ENCODE measurements at regions not wholly inside any gene's neighbourhood (a gene's known extent, or its start where the extent isn't known, plus 50 kb on each side); places are given as distances from the start of the nearest gene placed in this dataset.

DNA sequence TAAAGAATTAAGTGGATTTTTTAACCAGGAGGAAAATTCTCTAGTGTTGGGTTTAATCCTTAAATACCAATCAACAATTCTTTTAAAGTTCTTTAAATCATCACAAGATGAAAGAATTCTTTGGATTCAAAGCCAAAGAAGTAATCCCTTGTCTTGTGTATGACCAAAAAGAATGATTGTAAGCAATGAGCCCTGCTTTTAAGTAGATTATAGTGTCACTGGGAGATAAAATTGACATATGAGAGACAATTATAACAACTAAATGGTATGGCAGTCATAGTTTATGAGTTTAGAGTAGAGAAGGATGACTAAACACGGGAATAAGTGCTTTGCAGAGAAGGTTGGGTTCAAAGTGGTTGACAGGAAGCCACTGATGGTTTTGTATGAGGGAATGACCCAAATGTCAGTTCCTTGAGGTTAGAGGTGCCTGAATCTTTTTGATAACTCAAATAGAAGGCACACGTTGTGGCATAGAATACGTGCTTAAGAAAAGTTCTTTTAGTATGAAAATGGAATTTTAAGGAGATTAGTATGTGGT is 199.6 kb upstream of the TCF4 start:
- H3K9me3 ChIP-seq (ENCODE audit: control insufficient read depth, insufficient read depth, low read depth, low read length) = no peaks in the 10 kb centered on the region
- H3K36me3 ChIP-seq (ENCODE audit: control insufficient read depth in 2 of 2, insufficient read depth in 1 of 2, low read length in 2 of 2) = peaks cover 0 to 12% of the 10 kb centered on the region in 2 experiments; a peak in 1 of 3 replicates
- ChIA-PET CTCF (interaction anchor here (0.7 kb wide), 1 partner anchor 511 kb away, joined by 3 read pairs; no protein-coding TSS in a partner anchor), POLR2A (no interaction called here)
- no peak overlapping the region for H3K27ac ChIP-seq (ENCODE audit: extremely low read depth, low read depth, low read length)
- H3K4me3 ChIP-seq (ENCODE audit: low read depth, low read length) = no peak overlapping the region
- no peaks in the 10 kb centered on the region for H3K4me1 ChIP-seq (ENCODE audit: control insufficient read depth, insufficient read depth, low read length)
- TF ChIP-seq EGR2 (tag by site-specific recombination; IDR thresholded peaks at IDR 0.05; ENCODE audit: low read depth) = no peak
- TF ChIP-seq ZNF785 (tag by site-specific recombination; IDR thresholded peaks at IDR 0.05) = no peak
- no peak for TF ChIP-seq SCRT1 (tag by site-specific recombination; IDR thresholded peaks at IDR 0.05; ENCODE audit: borderline replicate concordance)
- TF ChIP-seq ZNF548 (tag by site-specific recombination; IDR thresholded peaks at IDR 0.05) = no peak
- no peak for TF ChIP-seq SALL2 (tag by site-specific recombination; IDR thresholded peaks at IDR 0.05; ENCODE audit: borderline replicate concordance)
- TF ChIP-seq SCRT2 (tag by site-specific recombination; IDR thresholded peaks at IDR 0.05) = no peak
- TF ChIP-seq, protein P1, sequence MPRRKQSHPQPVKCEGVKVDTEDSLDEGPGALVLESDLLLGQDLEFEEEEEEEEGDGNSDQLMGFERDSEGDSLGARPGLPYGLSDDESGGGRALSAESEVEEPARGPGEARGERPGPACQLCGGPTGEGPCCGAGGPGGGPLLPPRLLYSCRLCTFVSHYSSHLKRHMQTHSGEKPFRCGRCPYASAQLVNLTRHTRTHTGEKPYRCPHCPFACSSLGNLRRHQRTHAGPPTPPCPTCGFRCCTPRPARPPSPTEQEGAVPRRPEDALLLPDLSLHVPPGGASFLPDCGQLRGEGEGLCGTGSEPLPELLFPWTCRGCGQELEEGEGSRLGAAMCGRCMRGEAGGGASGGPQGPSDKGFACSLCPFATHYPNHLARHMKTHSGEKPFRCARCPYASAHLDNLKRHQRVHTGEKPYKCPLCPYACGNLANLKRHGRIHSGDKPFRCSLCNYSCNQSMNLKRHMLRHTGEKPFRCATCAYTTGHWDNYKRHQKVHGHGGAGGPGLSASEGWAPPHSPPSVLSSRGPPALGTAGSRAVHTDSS (tag by site-specific recombination; IDR thresholded peaks at IDR 0.05) = no peak
- TF ChIP-seq ZNF707 (tag by site-specific recombination; IDR thresholded peaks at IDR 0.05) = no peak
- TF ChIP-seq, protein P2, sequence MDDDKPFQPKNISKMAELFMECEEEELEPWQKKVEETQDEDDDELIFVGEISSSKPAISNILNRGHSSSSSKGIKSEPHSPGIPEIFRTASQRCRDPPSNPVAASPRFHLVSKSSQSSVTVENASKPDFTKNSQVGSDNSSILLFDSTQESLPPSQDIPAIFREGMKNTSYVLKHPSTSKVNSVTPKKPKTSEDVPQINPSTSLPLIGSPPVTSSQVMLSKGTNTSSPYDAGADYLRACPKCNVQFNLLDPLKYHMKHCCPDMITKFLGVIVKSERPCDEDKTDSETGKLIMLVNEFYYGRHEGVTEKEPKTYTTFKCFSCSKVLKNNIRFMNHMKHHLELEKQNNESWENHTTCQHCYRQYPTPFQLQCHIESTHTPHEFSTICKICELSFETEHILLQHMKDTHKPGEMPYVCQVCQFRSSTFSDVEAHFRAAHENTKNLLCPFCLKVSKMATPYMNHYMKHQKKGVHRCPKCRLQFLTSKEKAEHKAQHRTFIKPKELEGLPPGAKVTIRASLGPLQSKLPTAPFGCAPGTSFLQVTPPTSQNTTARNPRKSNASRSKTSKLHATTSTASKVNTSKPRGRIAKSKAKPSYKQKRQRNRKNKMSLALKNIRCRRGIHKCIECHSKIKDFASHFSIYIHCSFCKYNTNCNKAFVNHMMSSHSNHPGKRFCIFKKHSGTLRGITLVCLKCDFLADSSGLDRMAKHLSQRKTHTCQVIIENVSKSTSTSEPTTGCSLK (tag by site-specific recombination; IDR thresholded peaks at IDR 0.05) = no peak
- no peak for TF ChIP-seq ZNF416 (tag by site-specific recombination; IDR thresholded peaks at IDR 0.05)
- TF ChIP-seq, protein P3, sequence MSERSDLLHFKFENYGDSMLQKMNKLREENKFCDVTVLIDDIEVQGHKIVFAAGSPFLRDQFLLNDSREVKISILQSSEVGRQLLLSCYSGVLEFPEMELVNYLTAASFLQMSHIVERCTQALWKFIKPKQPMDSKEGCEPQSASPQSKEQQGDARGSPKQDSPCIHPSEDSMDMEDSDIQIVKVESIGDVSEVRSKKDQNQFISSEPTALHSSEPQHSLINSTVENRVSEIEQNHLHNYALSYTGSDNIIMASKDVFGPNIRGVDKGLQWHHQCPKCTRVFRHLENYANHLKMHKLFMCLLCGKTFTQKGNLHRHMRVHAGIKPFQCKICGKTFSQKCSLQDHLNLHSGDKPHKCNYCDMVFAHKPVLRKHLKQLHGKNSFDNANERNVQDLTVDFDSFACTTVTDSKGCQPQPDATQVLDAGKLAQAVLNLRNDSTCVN (tag by site-specific recombination; optimal IDR thresholded peaks at IDR 0.05) = no peak
- no peak for TF ChIP-seq OSR2 (tag by site-specific recombination; IDR thresholded peaks at IDR 0.05)
- TF ChIP-seq, protein P4, sequence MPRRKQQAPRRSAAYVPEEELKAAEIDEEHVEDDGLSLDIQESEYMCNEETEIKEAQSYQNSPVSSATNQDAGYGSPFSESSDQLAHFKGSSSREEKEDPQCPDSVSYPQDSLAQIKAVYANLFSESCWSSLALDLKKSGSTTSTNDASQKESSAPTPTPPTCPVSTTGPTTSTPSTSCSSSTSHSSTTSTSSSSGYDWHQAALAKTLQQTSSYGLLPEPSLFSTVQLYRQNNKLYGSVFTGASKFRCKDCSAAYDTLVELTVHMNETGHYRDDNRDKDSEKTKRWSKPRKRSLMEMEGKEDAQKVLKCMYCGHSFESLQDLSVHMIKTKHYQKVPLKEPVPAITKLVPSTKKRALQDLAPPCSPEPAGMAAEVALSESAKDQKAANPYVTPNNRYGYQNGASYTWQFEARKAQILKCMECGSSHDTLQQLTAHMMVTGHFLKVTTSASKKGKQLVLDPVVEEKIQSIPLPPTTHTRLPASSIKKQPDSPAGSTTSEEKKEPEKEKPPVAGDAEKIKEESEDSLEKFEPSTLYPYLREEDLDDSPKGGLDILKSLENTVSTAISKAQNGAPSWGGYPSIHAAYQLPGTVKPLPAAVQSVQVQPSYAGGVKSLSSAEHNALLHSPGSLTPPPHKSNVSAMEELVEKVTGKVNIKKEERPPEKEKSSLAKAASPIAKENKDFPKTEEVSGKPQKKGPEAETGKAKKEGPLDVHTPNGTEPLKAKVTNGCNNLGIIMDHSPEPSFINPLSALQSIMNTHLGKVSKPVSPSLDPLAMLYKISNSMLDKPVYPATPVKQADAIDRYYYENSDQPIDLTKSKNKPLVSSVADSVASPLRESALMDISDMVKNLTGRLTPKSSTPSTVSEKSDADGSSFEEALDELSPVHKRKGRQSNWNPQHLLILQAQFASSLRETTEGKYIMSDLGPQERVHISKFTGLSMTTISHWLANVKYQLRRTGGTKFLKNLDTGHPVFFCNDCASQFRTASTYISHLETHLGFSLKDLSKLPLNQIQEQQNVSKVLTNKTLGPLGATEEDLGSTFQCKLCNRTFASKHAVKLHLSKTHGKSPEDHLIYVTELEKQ (tag by site-specific recombination; IDR thresholded peaks at IDR 0.05; ENCODE audit: borderline replicate concordance) = no peak

DNA sequence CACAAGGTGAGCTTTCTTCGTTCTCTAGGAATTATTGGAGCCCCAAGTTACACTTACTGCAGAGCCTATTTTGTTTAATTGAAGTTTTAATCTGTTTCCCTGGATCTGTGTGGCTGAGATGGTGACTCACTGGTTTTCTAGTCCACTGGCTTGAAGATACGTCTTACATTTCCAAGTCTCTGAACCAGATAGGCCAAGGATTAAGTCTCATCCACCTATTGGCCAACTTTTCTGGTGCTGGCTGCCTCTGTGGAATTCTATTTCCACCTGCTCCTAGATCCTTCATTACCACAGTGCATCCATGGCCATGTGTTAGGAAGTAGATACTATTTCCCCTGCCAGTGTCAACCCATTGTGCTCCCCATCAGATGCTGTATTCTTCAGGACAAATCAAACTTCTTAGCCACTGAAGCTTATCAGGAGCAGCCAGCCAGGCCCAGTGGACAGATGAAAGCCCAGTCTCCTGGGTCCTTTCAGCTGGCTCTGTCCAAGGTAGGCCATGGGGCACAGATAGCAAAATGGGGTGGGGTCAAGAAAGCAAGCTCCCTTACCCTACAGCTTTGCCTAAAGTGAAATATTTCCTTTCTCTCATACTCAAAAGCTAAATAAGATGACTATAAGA is 198.8 kb upstream of the TCF4 start:
- Histone ChIP-seq H3K4me1 (ENCODE audit: control insufficient read depth, insufficient read depth, low read length) (no peaks in the 10 kb centered on the region), H3K9me3 (ENCODE audit: control insufficient read depth, insufficient read depth, low read depth, low read length) (no peaks in the 10 kb centered on the region), H3K27ac (ENCODE audit: extremely low read depth, low read depth, low read length) (no peak overlapping the region), H3K36me3 (ENCODE audit: control insufficient read depth in 2 of 2, insufficient read depth in 1 of 2, low read length in 2 of 2) (peaks cover 0 to 8% of the 10 kb centered on the region in 2 experiments; a peak in 1 of 3 replicates), H3K4me3 (ENCODE audit: low read depth, low read length) (no peak overlapping the region)
- TF ChIP-seq ZNF776 (tag by site-specific recombination; IDR thresholded peaks at IDR 0.05; ENCODE audit: borderline replicate concordance) = no peak
- POLR2A ChIA-PET = no interaction called here
- CTCF ChIA-PET = interaction anchor here (0.6 to 1.1 kb wide), 4 partner anchors 11 to 414 kb away, joined by 3 to 8 read pairs (median 6); no protein-coding TSS in a partner anchor
